Fibroblast of lung (primary cell): ENCODE measurements at regions not wholly inside any gene's neighbourhood (a gene's known extent, or its start where the extent isn't known, plus 50 kb on each side); places are given as distances from the start of the nearest gene placed in this dataset.

ENCODE experiments used
- EZH2 ChIP-seq: IDR thresholded peaks from 2 replicates; pipeline ENCODE4 v1.5.1; 2012; ENCODE audit warnings: low read length, control low read depth, mild to moderate bottlenecking; ENCODE audit errors: missing control alignments
- TF ChIP-seq, protein P1 (sequence below), 2 donors: IDR thresholded peaks in 1 of 2; conservative IDR thresholded peaks in 1 of 2; 1 replicate in 1 of 2; 2 replicates in 1 of 2; pipeline ENCODE4 v1.5.1; 2011 to 2012; ENCODE audit warnings: low read length in 2 of 2, control low read depth in 1 of 2, inconsistent platforms in 1 of 2, low read depth in 1 of 2, mild to moderate bottlenecking in 1 of 2

DNA sequence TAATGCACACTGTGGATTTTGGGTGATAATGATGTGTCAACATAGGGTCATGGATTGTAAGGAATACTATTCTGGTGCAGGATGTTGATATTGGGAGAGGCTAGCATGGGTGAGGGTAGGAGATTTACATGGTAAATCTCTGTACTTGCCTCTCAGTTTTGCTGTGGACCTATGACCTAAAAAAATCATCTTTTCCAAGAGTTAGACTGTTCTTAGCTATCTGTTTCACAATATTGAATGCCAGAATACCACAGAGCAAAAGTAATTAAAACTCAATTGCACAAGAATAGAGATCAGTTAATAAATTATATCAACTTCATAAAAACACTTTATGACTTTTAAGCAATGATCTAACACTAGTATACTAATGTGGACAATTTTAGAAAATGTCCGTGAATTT is 651.6 kb downstream of the HTR1A start:
- TF ChIP-seq, protein P1, sequence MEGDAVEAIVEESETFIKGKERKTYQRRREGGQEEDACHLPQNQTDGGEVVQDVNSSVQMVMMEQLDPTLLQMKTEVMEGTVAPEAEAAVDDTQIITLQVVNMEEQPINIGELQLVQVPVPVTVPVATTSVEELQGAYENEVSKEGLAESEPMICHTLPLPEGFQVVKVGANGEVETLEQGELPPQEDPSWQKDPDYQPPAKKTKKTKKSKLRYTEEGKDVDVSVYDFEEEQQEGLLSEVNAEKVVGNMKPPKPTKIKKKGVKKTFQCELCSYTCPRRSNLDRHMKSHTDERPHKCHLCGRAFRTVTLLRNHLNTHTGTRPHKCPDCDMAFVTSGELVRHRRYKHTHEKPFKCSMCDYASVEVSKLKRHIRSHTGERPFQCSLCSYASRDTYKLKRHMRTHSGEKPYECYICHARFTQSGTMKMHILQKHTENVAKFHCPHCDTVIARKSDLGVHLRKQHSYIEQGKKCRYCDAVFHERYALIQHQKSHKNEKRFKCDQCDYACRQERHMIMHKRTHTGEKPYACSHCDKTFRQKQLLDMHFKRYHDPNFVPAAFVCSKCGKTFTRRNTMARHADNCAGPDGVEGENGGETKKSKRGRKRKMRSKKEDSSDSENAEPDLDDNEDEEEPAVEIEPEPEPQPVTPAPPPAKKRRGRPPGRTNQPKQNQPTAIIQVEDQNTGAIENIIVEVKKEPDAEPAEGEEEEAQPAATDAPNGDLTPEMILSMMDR (conservative IDR thresholded peaks at IDR 0.05 in 1 of 2, IDR thresholded peaks at IDR 0.05 in 1 of 2; ENCODE audit: low read depth in 1 of 2, low read length in 2 of 2): no peak
- no peak for TF ChIP-seq EZH2
